SK-N-SH (cell line): ENCODE measurements at regions not wholly inside any gene's neighbourhood (a gene's known extent, or its start where the extent isn't known, plus 50 kb on each side); places are given as distances from the start of the nearest gene placed in this dataset.

Experiments
- CTCF ChIA-PET: fragments of 300-600, 350-600 bp; formaldehyde crosslinking; extraction: SDS; loops from one replicate; lab custom pipeline; 2021; lab: Yijun Ruan, JAX
- POLR2A ChIA-PET: fragments of 350-600 bp; sonication (Branson Sonifier 250); formaldehyde crosslinking; extraction: SDS; loops from one replicate; lab custom pipeline; 2020; ENCODE audit warnings: antibody characterized with exemption, inconsistent platforms; lab: Yijun Ruan, JAX
- DNase-seq: peaks from one replicate; pipeline ENCODE4 v3.0.0; 2012
- H2AFZ ChIP-seq: fragments of 200-600 bp; sonication (generic); 2 replicates; pipeline ENCODE4 v1.8.1; 2016; ENCODE audit warnings: antibody characterized with exemption, mild to moderate bottlenecking, low read depth
- H3F3A ChIP-seq: fragments of 200-600 bp; sonication (generic); replicated peaks from 2 replicates; pipeline ENCODE3; 2016; ENCODE audit warnings: antibody characterized with exemption, mild to moderate bottlenecking; ENCODE audit not compliant: insufficient read depth
- H3K27ac ChIP-seq, 2 experiments: fragments of 200-500 bp in 1 of 2; fragments of 200-600 bp in 1 of 2; sonication (Bioruptor generic) in 1 of 2; sonication (generic), shearing (Covaris generic) in 1 of 2; 2 replicates each; pipeline versions ENCODE4 v1.5.1 to v1.6.1; 2014 to 2016; ENCODE audit warnings: low read depth in 2 of 2, inconsistent platforms in 1 of 2, low read length in 1 of 2, mild to moderate bottlenecking in 1 of 2, mixed read lengths in 1 of 2
- H3K27me3 ChIP-seq: fragments of 200-600 bp; sonication (generic), shearing (Covaris generic); 2 replicates; pipeline ENCODE4 v1.6.1; 2016; ENCODE audit warnings: mixed run types; ENCODE audit not compliant: insufficient read depth
- H3K36me3 ChIP-seq, 2 experiments: fragments of 200-500 bp in 1 of 2; fragments of 200-600 bp in 1 of 2; sonication (Bioruptor generic) in 1 of 2; sonication (generic) in 1 of 2; replicated peaks in 1 of 2; 2 replicates each; pipeline versions ENCODE3 to v1.5.1; 2014 to 2016; ENCODE audit warnings: low read length in 1 of 2, mild to moderate bottlenecking in 1 of 2; ENCODE audit not compliant: insufficient read depth in 2 of 2, control insufficient read depth in 1 of 2
- H3K4me1 ChIP-seq, 2 experiments: fragments of 200-500 bp in 1 of 2; fragments of 200-600 bp in 1 of 2; sonication (Bioruptor generic) in 1 of 2; sonication (generic), shearing (Covaris generic) in 1 of 2; 2 replicates each; pipeline versions ENCODE4 v1.5.1 to v1.6.1; 2014 to 2016; ENCODE audit warnings: low read depth in 1 of 2, low read length in 1 of 2, mixed run types in 1 of 2; ENCODE audit not compliant: insufficient read depth in 2 of 2, control insufficient read depth in 1 of 2
- H3K4me2 ChIP-seq: fragments of 200-600 bp; sonication (generic), shearing (Covaris generic); 2 replicates; pipeline ENCODE4 v1.6.1; 2017; ENCODE audit warnings: mixed run types
- H3K4me3 ChIP-seq, 2 experiments: fragments of 200-500 bp in 1 of 2; fragments of 200-600 bp in 1 of 2; sonication (Bioruptor generic) in 1 of 2; sonication (generic), shearing (Covaris generic) in 1 of 2; 2 replicates each; pipeline versions ENCODE4 v1.5.1 to v1.8.1; 2014 to 2016; ENCODE audit warnings: low read depth in 2 of 2, inconsistent platforms in 1 of 2, low read length in 1 of 2, mild to moderate bottlenecking in 1 of 2, mixed read lengths in 1 of 2, moderate library complexity in 1 of 2
- H3K79me2 ChIP-seq: fragments of 200-600 bp; sonication (generic); 2 replicates; pipeline ENCODE4 v1.8.1; 2017; ENCODE audit warnings: mild to moderate bottlenecking; ENCODE audit not compliant: insufficient read depth
- H3K9ac ChIP-seq: fragments of 200-600 bp; sonication (generic); 2 replicates; pipeline ENCODE4 v1.6.1; 2017; ENCODE audit warnings: mixed run types
- H3K9me2 ChIP-seq: fragments of 200-600 bp; sonication (generic); 2 replicates; pipeline ENCODE4 v1.6.1; 2017; ENCODE audit warnings: mixed run types
- H3K9me3 ChIP-seq: fragments of 200-600 bp; sonication (generic); 2 replicates; pipeline ENCODE4 v1.6.1; 2017; ENCODE audit warnings: mixed run types, mild to moderate bottlenecking, moderate library complexity
- H4K20me1 ChIP-seq: fragments of 200-600 bp; sonication (generic); 2 replicates; pipeline ENCODE4 v1.6.1; 2017; ENCODE audit warnings: mild to moderate bottlenecking, mixed run types; ENCODE audit not compliant: insufficient read depth
- CHD2 ChIP-seq: fragments of 150-350 bp; IDR thresholded peaks from 2 replicates; pipeline ENCODE4 v1.6.1; 2018; ENCODE audit warnings: low read length; ENCODE audit not compliant: partially characterized antibody
- GABPA ChIP-seq: IDR thresholded peaks from 2 replicates; pipeline ENCODE4 v1.4.0; 2012; ENCODE audit warnings: low read depth, mild to moderate bottlenecking
- JUND ChIP-seq: IDR thresholded peaks from 2 replicates; pipeline ENCODE4 v1.4.0; 2012
- MEF2A ChIP-seq: IDR thresholded peaks from 2 replicates; pipeline ENCODE4 v1.4.0; 2012; ENCODE audit warnings: low read depth, borderline replicate concordance
- NFIC ChIP-seq: IDR thresholded peaks from 2 replicates; pipeline ENCODE4 v1.4.0; 2012; ENCODE audit warnings: borderline replicate concordance
- NRF1 ChIP-seq: IDR thresholded peaks from 2 replicates; pipeline ENCODE4 v1.6.1; 2012; ENCODE audit warnings: low read depth, mild to moderate bottlenecking, low read length
- PBX3 ChIP-seq: IDR thresholded peaks from 2 replicates; pipeline ENCODE4; 2012
- RAD21 ChIP-seq: IDR thresholded peaks from 2 replicates; pipeline ENCODE4 v1.6.1; 2012; ENCODE audit warnings: mild to moderate bottlenecking, low read length
- REST ChIP-seq: IDR thresholded peaks from 2 replicates; pipeline ENCODE4 v1.6.1; 2012; ENCODE audit warnings: mild to moderate bottlenecking, low read depth, low read length, moderate library complexity
- RXRA ChIP-seq: IDR thresholded peaks from 2 replicates; pipeline ENCODE4 v1.4.0; 2012; ENCODE audit warnings: low read depth, mild to moderate bottlenecking, borderline replicate concordance
- SMC3 ChIP-seq: IDR thresholded peaks from 2 replicates; pipeline ENCODE4 v1.6.1; 2012; ENCODE audit warnings: low read depth, low read length, improper control_type of control experiment
- USF1 ChIP-seq: IDR thresholded peaks from 2 replicates; pipeline ENCODE4 v1.4.0; 2012; ENCODE audit warnings: low read depth, borderline replicate concordance
- USF2 ChIP-seq: fragments of 150-350 bp; IDR thresholded peaks from 2 replicates; pipeline ENCODE4 v1.6.1; 2017; ENCODE audit warnings: antibody characterized with exemption, low read length, low read depth, borderline replicate concordance

- H3K9me2 ChIP-seq, result no peaks in the 10 kb centered on the region
- CTCF ChIA-PET, result interaction anchor here (2.2 kb wide), 1 partner anchor 9 kb away, joined by 6 read pairs; no protein-coding TSS in a partner anchor
These were observed 51.0 kb upstream of the RBBP8 start for GRCh38 chr18:22882084-22882483.

More at GRCh38 chr18:22882084-22882483, 51.0 kb upstream of the RBBP8 start:
- Histone ChIP-seq H2AFZ (no peak overlapping the region), H3K79me2 (no peaks in the 10 kb centered on the region), H3K9ac (no peak overlapping the region), H3K4me2 (no peak overlapping the region), H3K27me3 (no peaks in the 10 kb centered on the region), H4K20me1 (no peaks in the 10 kb centered on the region), H3K9me3 (no peaks in the 10 kb centered on the region), H3K4me1 (no peaks in the 10 kb centered on the region), H3K4me3 (no peak overlapping the region), H3K36me3 (no peaks in the 10 kb centered on the region), H3K27ac (no peak overlapping the region), H3F3A (no peaks in the 10 kb centered on the region)
- TF ChIP-seq SMC3 (no peak), NRF1 (no peak), USF2 (no peak), RAD21 (no peak), USF1 (no peak), MEF2A (no peak), PBX3 (no peak), REST (no peak), GABPA (no peak), CHD2 (no peak), JUND (no peak), RXRA (no peak), NFIC (no peak)
- POLR2A ChIA-PET, result no interaction called here
- DNase-seq, result no peak
